COR-L47 (cell line): ENCODE measurements at regions not wholly inside any gene's neighbourhood (a gene's known extent, or its start where the extent isn't known, plus 50 kb on each side); places are given as distances from the start of the nearest gene placed in this dataset.

Experiments
- DNase-seq: peaks from one replicate; lab custom pipeline; 2025; lab: John Stamatoyannopoulos, UW

DNA sequence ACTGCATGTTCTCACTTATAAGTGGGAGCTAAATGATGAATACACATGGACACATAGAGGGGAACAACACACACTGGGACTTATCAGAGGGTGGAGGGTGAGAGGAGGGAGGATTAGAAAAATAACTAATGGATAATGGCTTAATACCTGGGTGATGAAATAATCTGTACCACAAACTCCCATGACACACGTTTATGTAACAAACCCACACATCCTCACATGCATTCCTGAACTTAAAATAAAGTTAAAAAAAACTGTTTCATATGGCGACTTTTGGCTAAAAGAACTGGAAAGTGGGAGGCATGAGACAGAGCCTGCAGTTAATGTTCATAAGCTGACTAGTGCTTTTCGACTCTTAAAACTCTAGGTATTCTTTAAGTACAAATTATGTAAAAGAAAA is 98.9 kb upstream of the NPFFR2 start:
- DNase-seq = no peak

DNA sequence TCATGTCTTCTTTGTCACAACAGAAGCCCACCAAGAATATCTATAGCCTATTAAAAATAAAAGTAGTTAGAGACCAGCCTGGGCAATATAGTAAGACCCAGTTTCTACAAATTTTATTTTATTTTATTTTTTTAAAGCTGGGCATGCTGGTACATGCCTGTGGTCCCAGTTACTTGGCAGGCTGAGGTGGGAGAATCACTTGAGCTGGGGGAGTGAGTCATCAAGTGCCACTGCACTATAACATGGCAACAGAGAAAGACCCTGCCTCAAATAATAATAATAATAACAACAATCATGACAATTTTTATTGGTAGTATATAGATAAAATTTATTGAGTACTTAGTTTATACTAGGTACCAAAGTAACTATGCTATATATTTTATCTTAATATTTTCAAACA is 93.0 kb upstream of the NPFFR2 start:
- no peak for DNase-seq

DNA sequence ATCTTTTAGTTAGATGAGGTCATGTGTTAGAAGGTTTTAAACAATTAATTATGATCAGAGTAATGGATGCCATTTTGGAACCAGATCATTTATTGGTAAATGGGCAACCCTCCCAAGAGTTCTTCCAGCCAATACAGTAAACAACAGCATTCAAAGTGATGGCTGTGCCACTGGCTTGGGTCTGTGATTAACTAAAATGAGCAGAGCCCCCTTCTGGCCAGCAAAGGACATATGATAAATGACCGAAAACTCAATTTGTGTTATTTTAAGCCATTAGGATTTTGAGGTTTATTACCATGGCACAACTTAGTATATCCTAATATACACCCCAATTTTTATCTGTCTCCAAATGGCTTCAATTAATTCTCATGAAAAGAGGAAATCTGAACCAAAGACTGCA is 90.8 kb upstream of the NPFFR2 start:
- peak; percentile 34 for DNase-seq

DNA sequence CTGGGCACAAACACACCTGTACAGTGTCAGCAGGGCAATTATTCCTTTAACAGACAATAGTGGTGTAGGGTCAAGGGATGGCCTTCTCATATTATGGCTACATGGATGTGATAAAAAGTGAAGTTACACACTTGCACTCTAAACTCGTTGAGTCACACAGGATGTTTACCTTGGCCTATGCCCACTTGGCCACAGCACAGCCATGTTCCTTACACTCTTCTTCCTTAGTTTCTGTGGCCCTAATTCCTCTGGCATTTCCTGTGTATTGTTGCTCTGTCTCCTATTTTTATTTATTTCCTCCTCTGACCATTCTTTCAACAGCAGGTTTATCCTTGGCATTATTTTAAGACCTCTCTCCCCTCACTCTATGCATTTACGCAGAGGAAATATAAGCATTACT is 86.8 kb upstream of the NPFFR2 start:
- DNase-seq = no peak

DNA sequence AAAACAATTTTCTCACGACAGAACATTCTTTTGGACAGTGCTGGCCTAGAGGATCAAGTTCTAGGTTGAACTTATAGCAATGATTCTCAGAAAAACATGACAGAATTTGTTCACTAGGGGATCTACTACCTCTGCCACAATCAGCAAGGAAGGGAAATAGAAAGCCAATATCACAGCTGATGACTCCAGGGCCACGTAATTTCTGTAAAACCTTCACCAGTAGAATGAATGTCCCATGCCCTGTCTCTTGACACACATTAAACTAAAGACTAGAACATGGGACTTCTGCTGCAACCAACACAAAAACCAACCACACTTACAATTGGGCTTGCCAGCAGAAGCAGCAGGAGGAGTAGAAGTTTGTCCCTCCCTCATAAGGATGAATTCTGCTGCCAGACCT is 86.0 kb upstream of the NPFFR2 start:
- no peak for DNase-seq

DNA sequence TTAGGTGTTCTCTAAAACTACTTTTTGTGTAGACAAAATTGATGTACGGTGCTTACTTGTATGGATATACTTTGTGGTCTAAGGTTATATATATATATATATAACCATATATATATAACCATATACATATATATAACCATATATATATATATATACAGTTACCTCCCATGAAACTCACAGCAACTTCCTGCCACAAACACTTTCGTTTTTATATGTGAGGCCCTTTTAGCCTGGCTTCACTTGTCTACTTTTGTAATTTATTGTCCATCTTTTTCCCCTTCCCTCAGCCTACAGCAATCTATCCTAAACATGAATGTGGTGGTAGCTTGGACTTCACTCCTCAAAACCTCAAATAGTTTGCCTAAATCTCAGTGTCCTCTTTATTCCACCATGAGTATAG is 72.8 kb upstream of the NPFFR2 start:
- no peak for DNase-seq

DNA sequence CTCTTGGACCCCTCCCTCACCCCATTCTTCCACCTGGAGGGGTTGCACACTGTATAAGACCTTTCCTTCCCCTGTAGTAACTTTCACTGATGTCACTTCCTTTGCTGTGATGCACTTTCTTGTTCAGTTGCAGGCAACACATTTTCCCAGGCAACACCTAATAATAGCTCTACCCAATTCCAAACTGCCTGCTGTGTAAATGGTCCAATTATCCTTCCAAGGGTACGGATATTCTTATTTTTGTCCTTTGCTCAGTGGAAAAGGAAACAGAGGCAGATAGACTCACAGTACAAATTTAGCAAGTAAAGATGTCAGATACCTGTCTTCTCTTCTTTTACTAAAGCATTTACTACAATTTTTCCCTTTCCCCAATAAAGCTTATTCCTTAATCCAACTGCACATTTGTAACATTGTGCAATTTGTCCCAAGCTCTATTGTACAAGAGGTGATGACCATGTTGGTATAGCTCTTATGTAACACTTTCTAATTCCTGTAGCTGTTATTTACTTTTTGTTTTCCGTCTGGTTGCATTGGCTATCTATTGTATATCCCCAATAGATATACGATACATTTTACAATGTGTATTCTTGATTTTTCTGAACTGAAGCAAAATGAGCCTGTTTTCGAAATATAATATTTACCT is 69.1 kb upstream of the NPFFR2 start:
- no peak for DNase-seq

DNA sequence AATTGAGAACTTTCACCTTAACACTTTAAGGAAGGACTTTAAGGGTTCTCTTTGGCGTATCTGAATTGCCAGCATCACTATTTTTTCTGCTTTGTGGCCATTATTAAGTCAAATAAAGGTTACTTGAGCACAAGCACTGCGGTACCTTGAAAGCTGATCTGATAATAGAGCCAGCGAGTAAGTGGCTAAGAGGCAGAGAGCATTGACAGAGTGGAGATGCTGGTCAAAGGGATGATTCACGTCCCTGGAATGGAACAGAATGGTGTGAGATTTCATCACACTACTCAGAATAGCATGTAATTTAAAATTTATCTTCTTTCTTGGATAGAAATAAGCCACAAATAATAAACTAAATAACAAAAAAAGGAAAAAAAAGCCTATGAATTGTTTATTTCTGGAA is 57.1 kb upstream of the NPFFR2 start:
- DNase-seq = no peak

DNA sequence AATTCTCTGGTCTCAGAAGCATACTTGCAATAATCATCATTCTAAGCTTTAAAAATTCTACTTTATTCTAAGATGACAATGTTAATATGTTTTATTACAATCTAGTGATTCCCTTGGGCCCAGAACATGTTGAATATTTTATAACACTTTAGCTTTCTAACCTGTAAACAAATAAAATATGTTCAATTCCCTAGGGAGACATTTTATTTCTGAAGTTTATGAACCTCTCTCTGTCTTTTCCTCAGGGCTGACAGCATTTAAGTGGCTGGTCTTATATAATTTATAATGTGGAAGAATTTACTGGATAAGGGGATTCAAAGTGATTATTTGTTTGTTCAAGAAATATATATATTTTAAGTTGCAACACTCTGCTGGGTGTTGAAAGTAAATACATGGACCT is 55.3 kb upstream of the NPFFR2 start:
- DNase-seq = no peak

DNA sequence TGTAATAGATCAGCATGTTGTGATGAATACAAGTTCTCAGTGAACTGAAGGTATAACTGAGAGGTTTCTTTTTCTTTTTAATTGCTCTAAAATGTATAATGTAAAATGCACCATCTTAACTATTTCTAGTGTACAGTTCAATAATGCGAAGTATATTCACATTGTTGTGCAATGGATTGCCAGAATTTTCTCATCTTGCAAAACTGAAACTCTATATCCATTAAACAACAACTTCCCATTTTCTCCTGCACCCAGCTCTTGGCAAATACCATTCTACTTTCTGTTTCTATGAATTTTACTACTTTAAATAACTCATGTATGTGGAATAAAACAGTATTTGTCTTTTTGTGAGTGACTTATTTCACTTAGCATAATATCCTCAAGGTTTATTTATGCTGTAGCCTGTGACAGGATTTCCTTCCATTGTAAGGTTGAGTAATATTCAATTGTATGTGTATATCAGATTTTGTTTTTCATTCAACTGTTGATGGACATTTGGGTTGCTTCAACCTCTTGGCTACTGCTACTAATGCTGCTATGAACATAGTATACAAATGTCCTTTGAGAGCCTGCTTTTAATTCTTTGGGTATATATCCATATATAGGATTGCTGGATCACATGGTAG is 53.5 kb upstream of the NPFFR2 start:
- no peak for DNase-seq

DNA sequence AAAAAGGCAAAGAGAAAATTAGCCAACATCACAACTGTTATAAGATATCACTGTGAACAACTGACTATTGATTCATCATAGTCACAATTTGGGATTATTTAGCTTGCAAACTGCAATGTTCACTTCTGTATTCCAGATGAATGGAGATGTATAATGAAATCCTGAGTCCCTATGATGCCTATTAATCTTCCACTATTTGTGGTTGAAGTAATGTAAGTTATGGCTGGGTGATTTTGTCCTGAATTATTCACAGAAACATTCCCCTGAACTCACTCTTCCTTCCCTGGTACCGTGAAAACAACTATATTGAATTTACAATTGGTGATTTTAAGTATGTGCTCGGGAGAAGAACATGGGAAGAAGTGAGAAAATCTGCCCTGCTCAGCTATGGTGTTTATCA is 50.8 kb upstream of the NPFFR2 start:
- DNase-seq = no peak
